Suprapubic skin (tissue), 3 donors: ENCODE measurements at regions not wholly inside any gene's neighbourhood (a gene's known extent, or its start where the extent isn't known, plus 50 kb on each side); places are given as distances from the start of the nearest gene placed in this dataset.

Experiments
- CTCF ChIP-seq, 2 donors: fragments of 200-600 bp in 1 of 2; fragments of 450-650 bp in 1 of 2; sonication (generic) in 1 of 2; IDR thresholded peaks; one replicate each; pipeline ENCODE4 v1.5.1; 2016 to 2019; ENCODE audit warnings: antibody characterized with exemption in 2 of 2, mild to moderate bottlenecking in 1 of 2, moderate library complexity in 1 of 2
- EP300 ChIP-seq: sonication (generic); formaldehyde crosslinking; IDR thresholded peaks from one replicate; pipeline ENCODE4 v1.6.1; 2017; ENCODE audit warnings: antibody characterized with exemption

- TF ChIP-seq EP300 (no peak), CTCF (IDR thresholded peaks at IDR 0.05) (no peak)
Measured at GRCh38 chr16:51876934-51877333, 670.0 kb downstream of the TOX3 start.
